Kidney (tissue), 13 donors: ENCODE measurements at regions not wholly inside any gene's neighbourhood (a gene's known extent, or its start where the extent isn't known, plus 50 kb on each side); places are given as distances from the start of the nearest gene placed in this dataset.

Experiments used
- DNase-seq, 5 donors: peaks; one replicate each; pipeline ENCODE4 v3.0.0-alpha.2; 2013 to 2020
- FAIRE-seq: peaks from 2 replicates; lab custom pipeline; 2012; peaks lifted over from hg19 to GRCh38; lab: Jason Lieb, UNC
- H3K27ac ChIP-seq, 2 donors: one replicate each; pipeline ENCODE4 v1.7.0; 2013; ENCODE audit warnings: low read depth in 2 of 2, low read length in 2 of 2, inconsistent platforms in 1 of 2
- H3K27me3 ChIP-seq: one replicate; pipeline ENCODE4 v1.7.1; 2013; ENCODE audit warnings: low read length, inconsistent platforms; ENCODE audit not compliant: control insufficient read depth, insufficient read depth
- H3K36me3 ChIP-seq, 3 donors: one replicate each; pipeline versions ENCODE4 v1.7.0 to v1.7.1; 2013; ENCODE audit warnings: low read length in 3 of 3, control low read depth in 1 of 3, inconsistent platforms in 1 of 3; ENCODE audit not compliant: insufficient read depth in 3 of 3, control insufficient read depth in 2 of 3
- H3K4me1 ChIP-seq, 3 donors: one replicate each; pipeline versions ENCODE4 v1.7.0 to v1.7.1; 2013; ENCODE audit warnings: low read length in 3 of 3, inconsistent platforms in 1 of 3, low read depth in 1 of 3; ENCODE audit not compliant: control insufficient read depth in 2 of 3, insufficient read depth in 2 of 3
- H3K4me3 ChIP-seq, 3 donors: one replicate each; pipeline versions ENCODE4 v1.7.0 to v1.8.1; 2013; ENCODE audit warnings: low read length in 3 of 3, control low read depth in 1 of 3, inconsistent platforms in 1 of 3
- H3K9ac ChIP-seq, 3 donors: one replicate each; pipeline versions ENCODE4 v1.7.0 to v1.7.1; 2013; ENCODE audit warnings: low read length in 3 of 3, control low read depth in 1 of 3, inconsistent platforms in 1 of 3
- H3K9me3 ChIP-seq, 3 donors: one replicate each; pipeline versions ENCODE4 v1.7.0 to v1.7.1; 2013; ENCODE audit warnings: low read length in 3 of 3, control low read depth in 1 of 3, inconsistent platforms in 1 of 3; ENCODE audit not compliant: control insufficient read depth in 2 of 3, insufficient read depth in 1 of 3
- CTCF ChIP-seq: IDR thresholded peaks from 3 replicates; pipeline ENCODE4 v1.5.1; 2012; ENCODE audit warnings: mild to moderate bottlenecking, moderate library complexity, borderline replicate concordance; ENCODE audit not compliant: insufficient read depth; ENCODE audit errors: extremely low read depth
- intact Hi-C: fragments of 100-400 bp; cut with DNase I; formaldehyde crosslinking; loops from one replicate; pipeline ENCODE4 v1.11.1; 2022
- donor health status: control.
- donor health status: control.
- donor health status: control.
- donor health status: control.
- donor health status: control.
- donor health status: DM: yes; HTN: yes; CAD: no.
- donor health status: Normal renal cell carcinoma (clear cell type).

DNA sequence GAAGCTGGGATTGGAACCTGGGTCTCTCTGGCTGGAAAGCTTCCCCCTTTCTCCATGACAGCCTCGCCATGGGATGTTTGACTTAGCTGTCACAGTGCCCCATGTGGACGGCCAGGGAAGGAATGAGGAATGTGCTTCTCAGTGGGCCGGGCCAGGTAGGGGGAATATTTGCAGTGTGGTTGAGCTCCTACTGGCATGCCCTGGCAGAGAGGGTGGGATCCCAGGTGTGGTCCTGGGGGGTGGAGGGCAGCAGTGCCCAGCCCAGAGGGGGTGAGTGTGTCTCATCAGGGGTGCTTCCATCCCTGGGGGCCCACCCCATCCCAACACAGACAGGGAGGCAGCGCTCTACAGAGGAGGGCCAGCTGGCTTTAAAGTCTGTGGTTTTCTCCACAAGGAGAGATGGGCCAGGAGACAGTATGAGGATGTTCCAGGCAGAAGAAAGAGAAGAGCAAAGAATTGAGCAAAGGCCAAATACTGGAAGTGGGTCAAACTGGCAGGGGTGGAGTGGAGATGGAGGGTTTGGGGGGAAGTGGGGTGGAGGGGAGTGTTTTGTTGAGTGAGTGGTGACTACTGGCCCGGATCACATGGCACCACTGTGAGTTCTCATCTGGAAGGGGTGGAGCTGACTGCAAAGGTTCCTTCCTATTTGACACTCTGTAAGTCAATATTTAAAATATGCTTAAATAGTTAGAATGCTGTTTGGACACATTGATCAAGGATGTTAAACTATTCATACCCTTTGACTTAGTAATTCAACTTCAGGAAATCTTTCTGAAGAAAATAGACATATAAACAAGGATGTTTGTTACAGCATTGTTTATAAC, 94.0 kb downstream of the MYCN start:
- no peaks in the 10 kb centered on the region for H3K27me3 ChIP-seq
- no peak for TF ChIP-seq CTCF
- DNase-seq (peak in 3 of 5 donors; percentile 30 to 63 (median 45)), FAIRE-seq (no peak)
- no peaks in the 10 kb centered on the region for H3K9me3 ChIP-seq
- H3K27ac ChIP-seq, result no peak overlapping the region
- intact Hi-C loops, result no loop called here
- no peak overlapping the region for H3K9ac ChIP-seq
- H3K4me3 ChIP-seq, result no peak overlapping the region
- H3K36me3 ChIP-seq, result no peaks in the 10 kb centered on the region
- H3K4me1 ChIP-seq, result no peaks in the 10 kb centered on the region

DNA sequence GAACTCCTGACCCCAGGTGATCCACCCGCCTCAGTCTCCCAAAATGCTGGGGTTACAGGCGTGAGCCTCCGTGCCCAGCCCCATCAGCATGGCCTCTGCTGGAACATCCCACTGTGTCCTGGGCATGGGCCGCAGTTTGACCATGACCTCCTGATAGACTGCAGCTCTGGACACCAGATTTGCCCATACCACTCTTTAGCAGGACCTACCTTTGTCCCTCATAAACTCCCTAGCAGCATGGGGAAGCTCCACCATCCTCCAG, 92.6 kb downstream of the MYCN start:
- FAIRE-seq (no peak), DNase-seq (no peak)
- no peaks in the 10 kb centered on the region for H3K4me1 ChIP-seq
- H3K4me3 ChIP-seq, result no peak overlapping the region
- H3K9ac ChIP-seq, result no peak overlapping the region
- intact Hi-C loops, result no loop called here
- TF ChIP-seq CTCF, result no peak
- no peaks in the 10 kb centered on the region for H3K9me3 ChIP-seq
- no peaks in the 10 kb centered on the region for H3K27me3 ChIP-seq
- no peak overlapping the region for H3K27ac ChIP-seq
- H3K36me3 ChIP-seq, result no peaks in the 10 kb centered on the region

DNA sequence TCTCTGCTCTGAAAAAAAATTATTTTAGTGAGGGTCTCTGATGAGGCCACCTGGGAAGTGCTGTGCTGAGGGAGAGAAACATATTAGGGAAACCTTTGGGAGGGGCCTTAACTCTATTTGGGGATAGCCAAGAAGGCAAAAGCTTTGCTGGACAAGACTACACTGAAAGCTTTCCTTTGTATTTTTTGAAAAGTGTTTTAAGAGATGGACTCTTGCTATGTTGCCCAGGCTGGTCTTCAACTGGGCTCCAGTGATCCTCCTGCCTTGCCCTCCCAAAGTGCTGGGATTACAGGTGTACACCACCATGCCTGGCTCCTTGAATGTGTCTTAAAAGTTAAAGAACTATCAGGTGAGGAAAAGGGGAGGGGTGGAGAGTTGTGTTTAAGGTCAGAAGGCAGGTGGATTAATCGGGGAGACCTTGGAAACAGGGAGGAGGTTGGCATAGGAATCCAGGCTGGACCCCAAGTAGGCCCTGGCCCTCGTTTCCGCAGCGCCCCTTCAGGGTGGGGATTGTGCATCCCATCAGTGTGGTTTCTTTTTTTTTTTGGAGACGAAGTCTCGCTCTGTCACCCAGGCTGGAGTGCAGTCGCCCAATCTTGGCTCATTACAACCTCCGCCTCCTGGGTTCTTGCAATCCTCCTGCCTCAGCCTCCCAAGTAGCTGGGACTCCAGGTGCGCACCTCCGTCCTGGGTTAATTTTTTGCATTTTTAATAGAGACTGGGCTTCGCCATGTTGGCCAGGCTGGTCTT, 92.1 kb downstream of the MYCN start:
- Histone ChIP-seq H3K27me3 (no peaks in the 10 kb centered on the region), H3K36me3 (no peaks in the 10 kb centered on the region), H3K27ac (no peak overlapping the region), H3K4me3 (no peak overlapping the region), H3K9ac (no peak overlapping the region), H3K9me3 (no peaks in the 10 kb centered on the region), H3K4me1 (no peaks in the 10 kb centered on the region)
- TF ChIP-seq CTCF, result no peak
- intact Hi-C loops, result no loop called here
- FAIRE-seq (no peak), DNase-seq (no peak)
